HEK293 (cell line): ENCODE measurements at regions not wholly inside any gene's neighbourhood (a gene's known extent, or its start where the extent isn't known, plus 50 kb on each side); places are given as distances from the start of the nearest gene placed in this dataset.
A peak's percentile ranks its signal among the peaks of the same experiment; 100 is the strongest.

Experiments
- CTCF ChIA-PET: fragments of 350-600 bp; formaldehyde crosslinking; extraction: SDS; loops from one replicate; lab custom pipeline; 2021; ENCODE audit warnings: antibody characterized with exemption; lab: Yijun Ruan, JAX
- POLR2A ChIA-PET: fragments of 300-600 bp; formaldehyde crosslinking; extraction: SDS; loops from one replicate; lab custom pipeline; 2020; ENCODE audit warnings: antibody characterized with exemption, inconsistent platforms; lab: Yijun Ruan, JAX
- H3K27ac ChIP-seq: fragments of 200-500 bp; sonication (Bioruptor generic); 2 replicates; pipeline ENCODE4 v1.5.1; 2014; ENCODE audit warnings: low read depth, low read length, control low read depth, inconsistent platforms; ENCODE audit errors: extremely low read depth
- H3K36me3 ChIP-seq, 2 experiments: fragments of 200-500 bp in 1 of 2; sonication (Bioruptor generic) in 1 of 2; 1 replicate in 1 of 2; 2 replicates in 1 of 2; pipeline ENCODE4 v1.5.1; 2014 to 2017; ENCODE audit warnings: inconsistent platforms in 2 of 2, low read length in 2 of 2; ENCODE audit not compliant: control insufficient read depth in 2 of 2, insufficient read depth in 1 of 2
- H3K4me1 ChIP-seq: fragments of 200-500 bp; sonication (Bioruptor generic); 2 replicates; pipeline ENCODE4 v1.5.1; 2014; ENCODE audit warnings: mild to moderate bottlenecking, low read length, inconsistent platforms; ENCODE audit not compliant: control insufficient read depth, insufficient read depth
- H3K4me3 ChIP-seq: 2 replicates; pipeline ENCODE4 v1.5.1; 2011; ENCODE audit warnings: low read depth, mild to moderate bottlenecking, control low read depth, low read length, moderate library complexity
- H3K9me3 ChIP-seq: fragments of 200-500 bp; sonication (Bioruptor generic); 2 replicates; pipeline ENCODE4 v1.5.1; 2014; ENCODE audit warnings: low read depth, low read length, inconsistent platforms; ENCODE audit not compliant: control insufficient read depth, insufficient read depth
- AEBP2 ChIP-seq: fragments of 450-650 bp; formaldehyde crosslinking; IDR thresholded peaks from 2 replicates; pipeline ENCODE4 v1.5.1; 2016; ENCODE audit warnings: missing biosample characterization, missing genetic modification characterization, borderline replicate concordance
- BCL11B ChIP-seq: fragments of 450-650 bp; formaldehyde crosslinking; IDR thresholded peaks from 2 replicates; pipeline ENCODE4 v1.5.1; 2016; ENCODE audit warnings: low read depth, missing biosample characterization, missing genetic modification characterization
- CTCF ChIP-seq: fragments of 450-650 bp; formaldehyde crosslinking; IDR thresholded peaks from 2 replicates; pipeline ENCODE4 v1.5.1; 2016; ENCODE audit warnings: missing biosample characterization, missing genetic modification characterization
- EGR2 ChIP-seq: fragments of 450-650 bp; formaldehyde crosslinking; IDR thresholded peaks from 2 replicates; pipeline ENCODE4 v1.5.1; 2016; ENCODE audit warnings: low read depth, missing biosample characterization, missing genetic modification characterization
- GLI2 ChIP-seq: fragments of 450-650 bp; formaldehyde crosslinking; IDR thresholded peaks from 2 replicates; pipeline ENCODE4; 2017; ENCODE audit warnings: missing biosample characterization, missing genetic modification characterization, low read depth, borderline replicate concordance
- GLIS1 ChIP-seq: fragments of 450-650 bp; formaldehyde crosslinking; IDR thresholded peaks from 2 replicates; pipeline ENCODE4 v1.5.1; 2016; ENCODE audit warnings: missing biosample characterization, missing genetic modification characterization
- IKZF3 ChIP-seq: fragments of 450-650 bp; IDR thresholded peaks from 2 replicates; pipeline ENCODE4 v1.5.0; 2018; ENCODE audit warnings: missing biosample characterization, mild to moderate bottlenecking, missing genetic modification characterization, moderate library complexity
- PRDM4 ChIP-seq: fragments of 450-650 bp; formaldehyde crosslinking; IDR thresholded peaks from 2 replicates; pipeline ENCODE4 v1.5.1; 2017; ENCODE audit warnings: missing biosample characterization, missing genetic modification characterization
- ZBTB6 ChIP-seq: fragments of 450-650 bp; formaldehyde crosslinking; IDR thresholded peaks from 2 replicates; pipeline ENCODE4 v1.5.1; 2017; ENCODE audit warnings: missing biosample characterization, missing genetic modification characterization
- ZFHX2 ChIP-seq: fragments of 450-650 bp; formaldehyde crosslinking; conservative IDR thresholded peaks from 2 replicates; pipeline ENCODE4 v1.5.1; 2016; ENCODE audit warnings: missing biosample characterization, missing genetic modification characterization
- ZNF114 ChIP-seq: fragments of 450-650 bp; formaldehyde crosslinking; IDR thresholded peaks from 2 replicates; pipeline ENCODE4 v1.5.0; 2017; ENCODE audit warnings: missing biosample characterization, missing genetic modification characterization
- ZNF121 ChIP-seq: fragments of 450-650 bp; formaldehyde crosslinking; IDR thresholded peaks from 2 replicates; pipeline ENCODE4 v1.5.1; 2016; ENCODE audit warnings: missing biosample characterization, missing genetic modification characterization
- ZNF140 ChIP-seq: fragments of 450-650 bp; formaldehyde crosslinking; IDR thresholded peaks from 2 replicates; pipeline ENCODE4 v1.5.1; 2016; ENCODE audit warnings: missing biosample characterization, missing genetic modification characterization
- ZNF19 ChIP-seq: fragments of 450-650 bp; formaldehyde crosslinking; IDR thresholded peaks from 2 replicates; pipeline ENCODE4; 2016; ENCODE audit warnings: missing biosample characterization, missing genetic modification characterization, low read depth
- ZNF2 ChIP-seq: fragments of 450-650 bp; formaldehyde crosslinking; IDR thresholded peaks from 2 replicates; pipeline ENCODE4 v1.5.1; 2016; ENCODE audit warnings: missing biosample characterization, missing genetic modification characterization
- ZNF24 ChIP-seq: fragments of 450-650 bp; formaldehyde crosslinking; IDR thresholded peaks from 2 replicates; pipeline ENCODE4 v1.5.1; 2016; ENCODE audit warnings: missing biosample characterization, missing genetic modification characterization
- ZNF302 ChIP-seq: fragments of 450-650 bp; formaldehyde crosslinking; IDR thresholded peaks from 2 replicates; pipeline ENCODE4 v1.5.1; 2016; ENCODE audit warnings: missing biosample characterization, missing genetic modification characterization, low read depth
- ZNF335 ChIP-seq: fragments of 450-650 bp; formaldehyde crosslinking; conservative IDR thresholded peaks from 2 replicates; pipeline ENCODE4 v1.5.1; 2016; ENCODE audit warnings: missing biosample characterization, missing genetic modification characterization
- ZNF433 ChIP-seq: fragments of 450-650 bp; formaldehyde crosslinking; IDR thresholded peaks from 2 replicates; pipeline ENCODE4 v1.5.1; 2016; ENCODE audit warnings: missing biosample characterization, missing genetic modification characterization, low read depth
- ZNF596 ChIP-seq: fragments of 450-650 bp; IDR thresholded peaks from 2 replicates; pipeline ENCODE4 v1.5.0; 2018; ENCODE audit warnings: missing biosample characterization, mild to moderate bottlenecking, missing genetic modification characterization, moderate library complexity
- ZNF600 ChIP-seq: fragments of 450-650 bp; formaldehyde crosslinking; IDR thresholded peaks from 2 replicates; pipeline ENCODE4 v1.5.1; 2016; ENCODE audit warnings: missing biosample characterization, missing genetic modification characterization
- ZNF654 ChIP-seq: fragments of 450-650 bp; formaldehyde crosslinking; IDR thresholded peaks from 2 replicates; pipeline ENCODE4 v1.5.1; 2016; ENCODE audit warnings: low read depth, missing biosample characterization, missing genetic modification characterization
- ZNF777 ChIP-seq: fragments of 450-650 bp; formaldehyde crosslinking; IDR thresholded peaks from 2 replicates; pipeline ENCODE4 v1.5.1; 2017; ENCODE audit warnings: missing biosample characterization, missing genetic modification characterization, borderline replicate concordance
- ZNF785 ChIP-seq: fragments of 450-650 bp; formaldehyde crosslinking; IDR thresholded peaks from 2 replicates; pipeline ENCODE4 v1.5.1; 2016; ENCODE audit warnings: missing biosample characterization, missing genetic modification characterization
- ZNF837 ChIP-seq: fragments of 450-650 bp; formaldehyde crosslinking; IDR thresholded peaks from 2 replicates; pipeline ENCODE4 v1.5.1; 2016; ENCODE audit warnings: missing biosample characterization, missing genetic modification characterization

GRCh38 chr20:4607287-4607713, 79.0 kb upstream of the PRNP start:
- CTCF ChIA-PET = interaction anchor here (0.6 to 5.7 kb wide), 17 partner anchors 26 to 1124 kb away, joined by 3 to 24 read pairs (median 4); no protein-coding TSS in a partner anchor
- TF ChIP-seq ZNF335 (tag by site-specific recombination) (peak; percentile 29; the same call in 1 of the 2 replicates), ZNF140 (tag by site-specific recombination) (no peak), ZNF24 (no peak; the same call in 1 of the 2 replicates), ZNF837 (no peak), ZBTB6 (no peak), ZNF654 (peak; percentile 94), CTCF (tag by site-specific recombination) (peak; percentile 76), ZNF302 (no peak), ZNF2 (tag by site-specific recombination) (0 out of 2 replicates have a peak, but pooled peaks have one; percentile 49), ZFHX2 (tag by site-specific recombination) (peak; percentile 89), EGR2 (tag by site-specific recombination) (peak; percentile 76), ZNF600 (peak; percentile 65), ZNF19 (no peak), IKZF3 (tag by site-specific recombination) (peak; percentile 42; the same call in 1 of the 2 replicates), BCL11B (tag by site-specific recombination) (no peak), GLIS1 (tag by site-specific recombination) (peak; percentile 46; the same call in 1 of the 2 replicates), ZNF433 (no peak), ZNF596 (tag by site-specific recombination) (no peak), GLI2 (tag by site-specific recombination) (no peak), ZNF777 (tag by site-specific recombination) (no peak), ZNF785 (tag by site-specific recombination) (no peak), PRDM4 (tag by site-specific recombination) (no peak), ZNF121 (tag by site-specific recombination) (peak; percentile 83), AEBP2 (tag by site-specific recombination) (no peak), ZNF114 (tag by site-specific recombination) (no peak)
- TF ChIP-seq, all 188 proteins: peak for 10
- Histone ChIP-seq H3K4me3 (no peak overlapping the region), H3K36me3 (no peaks in the 10 kb centered on the region), H3K4me1 (peaks cover 18% of the 10 kb centered on the region), H3K27ac (no peak overlapping the region), H3K9me3 (no peaks in the 10 kb centered on the region)
- POLR2A ChIA-PET = interaction anchor here (0.7 kb wide), 1 partner anchor 116 kb away, joined by 5 read pairs; no protein-coding TSS in a partner anchor
